ENCODE measurements at regions not wholly inside any gene's neighbourhood (a gene's known extent, or its start where the extent isn't known, plus 50 kb on each side); places are given as distances from the start of the nearest gene placed in this dataset.

DNA sequence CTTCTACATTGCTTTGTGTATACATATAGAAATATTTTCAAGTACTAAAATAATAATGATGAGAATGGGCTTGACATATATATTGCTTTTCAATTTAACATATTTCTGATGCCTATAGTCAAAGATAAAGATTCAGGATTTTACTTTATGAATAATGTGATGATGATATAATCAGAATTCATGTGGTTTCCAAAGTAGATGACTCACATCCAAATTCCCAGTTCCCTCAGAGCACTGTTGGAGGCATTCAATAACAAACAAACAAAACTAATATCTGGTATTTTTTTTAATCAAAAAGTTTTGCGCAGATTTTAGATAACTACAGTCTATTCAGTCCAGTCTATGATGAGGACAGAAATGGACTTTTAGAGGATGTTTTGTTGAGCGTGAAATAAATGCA, 2094.5 kb upstream of the CELF4 start:
- H3K9ac ChIP-seq (ENCODE audit: low read length in 3 of 3) = no peak overlapping the region
- FAIRE-seq = no peak
- TF ChIP-seq, protein P1, sequence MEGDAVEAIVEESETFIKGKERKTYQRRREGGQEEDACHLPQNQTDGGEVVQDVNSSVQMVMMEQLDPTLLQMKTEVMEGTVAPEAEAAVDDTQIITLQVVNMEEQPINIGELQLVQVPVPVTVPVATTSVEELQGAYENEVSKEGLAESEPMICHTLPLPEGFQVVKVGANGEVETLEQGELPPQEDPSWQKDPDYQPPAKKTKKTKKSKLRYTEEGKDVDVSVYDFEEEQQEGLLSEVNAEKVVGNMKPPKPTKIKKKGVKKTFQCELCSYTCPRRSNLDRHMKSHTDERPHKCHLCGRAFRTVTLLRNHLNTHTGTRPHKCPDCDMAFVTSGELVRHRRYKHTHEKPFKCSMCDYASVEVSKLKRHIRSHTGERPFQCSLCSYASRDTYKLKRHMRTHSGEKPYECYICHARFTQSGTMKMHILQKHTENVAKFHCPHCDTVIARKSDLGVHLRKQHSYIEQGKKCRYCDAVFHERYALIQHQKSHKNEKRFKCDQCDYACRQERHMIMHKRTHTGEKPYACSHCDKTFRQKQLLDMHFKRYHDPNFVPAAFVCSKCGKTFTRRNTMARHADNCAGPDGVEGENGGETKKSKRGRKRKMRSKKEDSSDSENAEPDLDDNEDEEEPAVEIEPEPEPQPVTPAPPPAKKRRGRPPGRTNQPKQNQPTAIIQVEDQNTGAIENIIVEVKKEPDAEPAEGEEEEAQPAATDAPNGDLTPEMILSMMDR (IDR thresholded peaks at IDR 0.05; ENCODE audit: borderline replicate concordance, extremely low read depth, insufficient read depth) = no peak

DNA sequence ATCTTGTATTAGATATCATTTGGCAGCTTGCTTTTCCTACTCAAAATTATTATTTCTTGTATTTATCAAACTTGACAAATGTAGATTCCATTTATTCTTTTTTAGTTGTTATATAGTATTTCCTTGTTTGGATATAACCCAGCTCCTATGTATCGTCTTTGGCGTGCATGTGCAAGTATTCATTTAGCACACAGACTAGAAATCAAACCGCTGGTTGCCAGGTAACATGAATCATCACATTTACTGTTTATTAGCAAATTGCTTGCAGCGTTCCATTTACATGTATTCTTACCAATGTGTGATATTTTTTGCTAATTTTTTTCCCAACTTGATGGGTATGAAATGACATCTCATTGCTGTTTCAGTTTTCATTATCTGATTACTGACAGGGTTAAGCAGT, 2089.7 kb upstream of the CELF4 start:
- no peaks in the 10 kb centered on the region for H3K4me1 ChIP-seq (ENCODE audit: control insufficient read depth in 2 of 3, insufficient read depth in 2 of 3, low read depth in 1 of 3, low read length in 3 of 3)
- no peak for DNase-seq
- no peak for FAIRE-seq
- no peak overlapping the region for H3K4me3 ChIP-seq (ENCODE audit: low read length in 3 of 3)
- TF ChIP-seq, protein P1 (IDR thresholded peaks at IDR 0.05; ENCODE audit: borderline replicate concordance, extremely low read depth, insufficient read depth) = no peak
- H3K36me3 ChIP-seq (ENCODE audit: control insufficient read depth in 2 of 3, insufficient read depth in 3 of 3, low read length in 3 of 3) = no peaks in the 10 kb centered on the region
- no peak overlapping the region for H3K27ac ChIP-seq (ENCODE audit: low read depth in 2 of 2, low read length in 2 of 2)
- no peaks in the 10 kb centered on the region for H3K9me3 ChIP-seq (ENCODE audit: control insufficient read depth in 2 of 3, insufficient read depth in 1 of 3, low read length in 3 of 3)
- intact Hi-C loops (cut with DNase I) = no loop called here
- H3K9ac ChIP-seq (ENCODE audit: low read length in 3 of 3) = no peak overlapping the region
- H3K27me3 ChIP-seq (ENCODE audit: control insufficient read depth, insufficient read depth, low read length) = no peaks in the 10 kb centered on the region

More for the DNA sequence above, 2094.5 kb upstream of the CELF4 start:
- no peaks in the 10 kb centered on the region for H3K27me3 ChIP-seq (ENCODE audit: control insufficient read depth, insufficient read depth, low read length)
- intact Hi-C loops (cut with DNase I) = no loop called here
- H3K9me3 ChIP-seq (ENCODE audit: control insufficient read depth in 2 of 3, insufficient read depth in 1 of 3, low read length in 3 of 3) = no peaks in the 10 kb centered on the region
- H3K4me3 ChIP-seq (ENCODE audit: low read length in 3 of 3) = no peak overlapping the region
- DNase-seq = no peak
- no peak overlapping the region for H3K27ac ChIP-seq (ENCODE audit: low read depth in 2 of 2, low read length in 2 of 2)
- H3K4me1 ChIP-seq (ENCODE audit: control insufficient read depth in 2 of 3, insufficient read depth in 2 of 3, low read depth in 1 of 3, low read length in 3 of 3) = no peaks in the 10 kb centered on the region
- no peaks in the 10 kb centered on the region for H3K36me3 ChIP-seq (ENCODE audit: control insufficient read depth in 2 of 3, insufficient read depth in 3 of 3, low read length in 3 of 3)

DNA sequence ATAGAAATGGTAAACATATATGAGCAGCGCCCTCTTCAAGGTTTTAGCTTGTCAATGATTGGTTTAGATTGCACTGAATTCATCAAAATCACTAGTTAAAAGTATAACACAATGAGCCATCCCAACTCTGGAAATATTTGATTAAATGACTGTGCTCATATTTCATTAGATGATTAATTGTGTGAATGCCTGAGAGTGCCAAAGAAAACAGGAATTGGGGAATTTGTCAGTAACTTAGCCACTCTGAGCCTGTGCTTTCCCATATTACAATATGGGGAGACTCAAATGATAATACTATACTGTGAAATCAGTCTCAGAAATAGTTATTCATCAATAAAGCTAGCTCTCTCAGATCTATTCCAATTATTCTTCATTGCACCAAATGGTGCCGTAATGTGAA, 2087.6 kb upstream of the CELF4 start:
- FAIRE-seq = no peak
- H3K4me3 ChIP-seq (ENCODE audit: low read length in 3 of 3) = no peak overlapping the region
- no peak overlapping the region for H3K27ac ChIP-seq (ENCODE audit: low read depth in 2 of 2, low read length in 2 of 2)
- H3K9me3 ChIP-seq (ENCODE audit: control insufficient read depth in 2 of 3, insufficient read depth in 1 of 3, low read length in 3 of 3) = no peaks in the 10 kb centered on the region
- no peaks in the 10 kb centered on the region for H3K36me3 ChIP-seq (ENCODE audit: control insufficient read depth in 2 of 3, insufficient read depth in 3 of 3, low read length in 3 of 3)
- intact Hi-C loops (cut with DNase I) = no loop called here
- no peaks in the 10 kb centered on the region for H3K27me3 ChIP-seq (ENCODE audit: control insufficient read depth, insufficient read depth, low read length)
- no peak overlapping the region for H3K9ac ChIP-seq (ENCODE audit: low read length in 3 of 3)
- no peaks in the 10 kb centered on the region for H3K4me1 ChIP-seq (ENCODE audit: control insufficient read depth in 2 of 3, insufficient read depth in 2 of 3, low read depth in 1 of 3, low read length in 3 of 3)
- TF ChIP-seq, protein P1 (IDR thresholded peaks at IDR 0.05; ENCODE audit: borderline replicate concordance, extremely low read depth, insufficient read depth) = no peak
- no peak for DNase-seq

DNA sequence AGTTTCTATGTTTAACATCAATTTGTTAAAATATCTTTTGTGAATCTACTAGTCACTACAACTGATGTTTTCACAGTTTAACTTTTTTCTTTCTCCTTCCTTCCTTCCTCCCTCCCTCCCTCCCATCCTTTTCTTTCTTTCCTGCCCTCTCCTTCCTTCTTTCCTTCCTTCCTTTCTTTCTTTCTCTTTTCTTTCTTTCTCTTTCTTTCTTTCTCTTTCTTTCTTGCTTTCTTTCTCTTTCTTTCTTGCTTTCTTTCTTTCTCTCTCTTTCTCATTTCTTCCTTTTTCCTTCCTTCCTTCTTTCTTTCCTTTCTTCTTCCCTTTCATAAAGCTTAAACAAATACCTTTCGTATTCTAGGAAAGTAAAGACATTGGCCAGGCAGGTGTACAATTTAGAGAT, 2083.0 kb upstream of the CELF4 start:
- no peak for FAIRE-seq
- Histone ChIP-seq H3K9me3 (ENCODE audit: control insufficient read depth in 2 of 3, insufficient read depth in 1 of 3, low read length in 3 of 3) (no peaks in the 10 kb centered on the region), H3K9ac (ENCODE audit: low read length in 3 of 3) (no peak overlapping the region), H3K27ac (ENCODE audit: low read depth in 2 of 2, low read length in 2 of 2) (no peak overlapping the region), H3K27me3 (ENCODE audit: control insufficient read depth, insufficient read depth, low read length) (no peaks in the 10 kb centered on the region), H3K36me3 (ENCODE audit: control insufficient read depth in 2 of 3, insufficient read depth in 3 of 3, low read length in 3 of 3) (no peaks in the 10 kb centered on the region), H3K4me1 (ENCODE audit: control insufficient read depth in 2 of 3, insufficient read depth in 2 of 3, low read depth in 1 of 3, low read length in 3 of 3) (no peaks in the 10 kb centered on the region), H3K4me3 (ENCODE audit: low read length in 3 of 3) (no peak overlapping the region)
- DNase-seq = no peak
- TF ChIP-seq, protein P1 (IDR thresholded peaks at IDR 0.05; ENCODE audit: borderline replicate concordance, extremely low read depth, insufficient read depth) = no peak
- intact Hi-C loops (cut with DNase I) = no loop called here
